Esophagus squamous epithelium (tissue), 5 donors: ENCODE measurements at regions not wholly inside any gene's neighbourhood (a gene's known extent, or its start where the extent isn't known, plus 50 kb on each side); places are given as distances from the start of the nearest gene placed in this dataset.

Source experiments
- DNase-seq: peaks from one replicate; lab custom pipeline; 2025; lab: John Stamatoyannopoulos, UW
- H3K27ac ChIP-seq, 4 donors: fragments of 200-600 bp; sonication (generic); one replicate each; pipeline ENCODE4 v1.5.1; 2016 to 2019; ENCODE audit warnings: mild to moderate bottlenecking in 1 of 4
- H3K27me3 ChIP-seq, 4 donors: fragments of 200-600 bp; sonication (generic); 1 replicate in 3 of 4; 2 replicates in 1 of 4; pipeline versions ENCODE4 v1.5.1 to v1.6.0; 2017 to 2021; ENCODE audit warnings: antibody characterized with exemption in 1 of 4
- H3K36me3 ChIP-seq, 3 donors: fragments of 200-600 bp; sonication (generic); one replicate each; pipeline ENCODE4 v1.5.1; 2016 to 2019
- H3K4me1 ChIP-seq, 3 donors: fragments of 200-600 bp; sonication (generic); one replicate each; pipeline ENCODE4 v1.5.1; 2017 to 2019
- H3K4me3 ChIP-seq, 4 donors: fragments of 200-600 bp; sonication (generic); 1 replicate in 3 of 4; 2 replicates in 1 of 4; pipeline ENCODE4 v1.5.1; 2016 to 2019; ENCODE audit warnings: mild to moderate bottlenecking in 2 of 4, moderate library complexity in 1 of 4
- H3K9me3 ChIP-seq, 3 donors: fragments of 200-600 bp; sonication (generic); one replicate each; pipeline ENCODE4 v1.5.1; 2016 to 2019
- CTCF ChIP-seq, 6 experiments: fragments of 450-650 bp in 4 of 6; fragments of 200-600 bp in 2 of 6; sonication (generic) in 2 of 6; IDR thresholded peaks; one replicate each; pipeline ENCODE4 v1.5.1; 2016 to 2019; ENCODE audit warnings: antibody characterized with exemption in 6 of 6, mild to moderate bottlenecking in 4 of 6, moderate library complexity in 4 of 6
- POLR2A ChIP-seq, 4 donors: fragments of 450-650 bp; IDR thresholded peaks; one replicate each; pipeline ENCODE4 v1.6.1; 2017; ENCODE audit warnings: antibody characterized with exemption in 4 of 4, mild to moderate bottlenecking in 4 of 4, moderate library complexity in 3 of 4
- WGBS, 2 donors: methylation state at CpG; one replicate each; pipeline ENCODE4 v1.1.5; 2018; 5-methylcytosine and 5-hydroxymethylcytosine counted together
- intact Hi-C: fragments of 100-400 bp; cut with DNase I; formaldehyde crosslinking; loops from one replicate; pipeline ENCODE4 v1.15.0; 2022
- donor health status: DM: yes; HTN: yes; CAD: no.

GRCh38 chr14:66377574-66377973 is 108.6 kb upstream of the CCDC196 start:
- Histone ChIP-seq H3K9me3 (no peaks in the 10 kb centered on the region), H3K27me3 (no peaks in the 10 kb centered on the region), H3K4me3 (no peak overlapping the region), H3K4me1 (peaks cover 0 to 45% (median 14%) of the 10 kb centered on the region in 3 donors), H3K36me3 (no peaks in the 10 kb centered on the region), H3K27ac (no peak overlapping the region)
- intact Hi-C loops, result no loop called here
- WGBS, 2 donors, result 90 to 94% methylated on average over 1 of the region's 1 CpG
- no peak for TF ChIP-seq CTCF (IDR thresholded peaks at IDR 0.05)
- no peak for DNase-seq

GRCh38 chr14:66378712-66379505 is 107.3 kb upstream of the CCDC196 start:
- Histone ChIP-seq H3K9me3 (no peaks in the 10 kb centered on the region), H3K27ac (no peak overlapping the region), H3K4me3 (no peak overlapping the region), H3K36me3 (no peaks in the 10 kb centered on the region), H3K4me1 (peaks cover 0 to 58% (median 17%) of the 10 kb centered on the region in 3 donors), H3K27me3 (no peaks in the 10 kb centered on the region)
- intact Hi-C loops, result no loop called here
- 69 to 75% methylated on average over 4 of the region's 4 CpGs for WGBS, 2 donors
- DNase-seq, result no peak
- no peak for TF ChIP-seq CTCF (IDR thresholded peaks at IDR 0.05)
- no peak for TF ChIP-seq POLR2A (IDR thresholded peaks at IDR 0.05)

- H3K27me3 ChIP-seq, result no peaks in the 10 kb centered on the region
These were observed 106.0 kb upstream of the CCDC196 start for GRCh38 chr14:66380143-66380542.

GRCh38 chr14:66381755-66382154 is 104.4 kb upstream of the CCDC196 start:
- Histone ChIP-seq H3K4me1 (peaks cover 0 to 58% (median 17%) of the 10 kb centered on the region in 3 donors), H3K4me3 (no peak overlapping the region), H3K9me3 (no peaks in the 10 kb centered on the region), H3K27ac (no peak overlapping the region), H3K36me3 (no peaks in the 10 kb centered on the region), H3K27me3 (no peaks in the 10 kb centered on the region)
- intact Hi-C loops, result no loop called here
- WGBS, 2 donors, result 53% methylated on average over 1 of the region's 1 CpG; no CpG with 5 or more reads in 1 of the 2 donors
- DNase-seq, result no peak
- TF ChIP-seq CTCF (IDR thresholded peaks at IDR 0.05) (no peak), POLR2A (IDR thresholded peaks at IDR 0.05) (no peak)

More at GRCh38 chr14:66380143-66380542, 106.0 kb upstream of the CCDC196 start:
- intact Hi-C loops, result no loop called here
- Histone ChIP-seq H3K27ac (no peak overlapping the region), H3K9me3 (no peaks in the 10 kb centered on the region), H3K4me3 (no peak overlapping the region), H3K36me3 (no peaks in the 10 kb centered on the region), H3K4me1 (peaks cover 0 to 58% (median 17%) of the 10 kb centered on the region in 3 donors)
- WGBS, 2 donors, result 8 to 14% methylated on average over 1 of the region's 1 CpG
- DNase-seq, result no peak
- TF ChIP-seq CTCF (IDR thresholded peaks at IDR 0.05) (no peak), POLR2A (IDR thresholded peaks at IDR 0.05) (no peak)

GRCh38 chr14:66383257-66383656 is 102.9 kb upstream of the CCDC196 start:
- Histone ChIP-seq H3K4me1 (peaks cover 0 to 56% (median 17%) of the 10 kb centered on the region in 3 donors), H3K27ac (no peak overlapping the region), H3K4me3 (no peak overlapping the region), H3K27me3 (no peaks in the 10 kb centered on the region), H3K9me3 (no peaks in the 10 kb centered on the region), H3K36me3 (no peaks in the 10 kb centered on the region)
- WGBS, 2 donors, result 20 to 43% methylated on average over 1 of the region's 1 CpG
- TF ChIP-seq CTCF (IDR thresholded peaks at IDR 0.05) (peak in 1 of 6 experiments; percentile 16), POLR2A (IDR thresholded peaks at IDR 0.05) (no peak)
- intact Hi-C loops, result no loop called here
- DNase-seq, result no peak
